ENCODE measurements at regions not wholly inside any gene's neighbourhood (a gene's known extent, or its start where the extent isn't known, plus 50 kb on each side); places are given as distances from the start of the nearest gene placed in this dataset.
"Not testable (repeated sequence)": the region's sequence is repeated elsewhere in the genome, so short reads cannot be mapped to it uniquely, and the experiment has no call there.

DNA sequence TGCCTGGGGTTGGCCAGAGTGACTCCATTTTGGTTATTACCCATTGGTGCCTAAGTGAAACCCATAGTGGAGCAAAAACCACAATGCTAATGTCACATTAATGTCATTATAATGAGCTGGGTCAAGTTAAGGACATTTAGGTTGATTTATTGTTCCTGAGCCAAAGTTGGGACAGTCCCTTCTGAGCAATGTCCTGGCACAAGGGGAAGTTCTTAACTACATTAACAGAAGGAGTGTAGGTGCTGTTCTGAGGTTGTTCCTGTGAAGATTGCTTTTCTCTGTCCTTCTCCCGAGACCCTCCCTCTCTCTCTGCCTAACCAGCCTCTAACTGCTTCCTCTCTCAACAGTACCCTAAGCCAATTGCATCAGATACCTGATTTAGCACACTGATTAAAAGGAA, 1956.8 kb upstream of the PCDH10 start:
- no peak for DNase-seq

DNA sequence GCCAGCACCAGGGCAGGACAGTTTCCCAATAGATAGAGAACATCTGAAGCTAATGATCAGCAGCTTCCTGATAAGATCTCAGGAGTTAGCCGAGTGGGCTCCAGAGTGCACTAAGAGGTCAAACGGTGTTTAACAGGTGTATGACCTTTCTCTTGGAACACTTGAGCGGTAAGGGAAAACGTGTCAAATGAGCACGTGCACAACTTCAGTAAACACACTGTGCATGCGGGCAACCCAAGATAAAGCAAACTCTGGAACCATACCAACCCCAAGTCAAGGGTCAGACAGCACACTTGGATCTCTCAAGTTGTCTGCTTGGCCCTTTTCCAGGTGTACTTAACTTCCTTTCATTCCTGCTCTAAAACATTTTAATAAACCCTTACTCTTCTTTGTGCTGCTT, 1941.5 kb upstream of the PCDH10 start:
- peak; percentile 73 for DNase-seq

DNA sequence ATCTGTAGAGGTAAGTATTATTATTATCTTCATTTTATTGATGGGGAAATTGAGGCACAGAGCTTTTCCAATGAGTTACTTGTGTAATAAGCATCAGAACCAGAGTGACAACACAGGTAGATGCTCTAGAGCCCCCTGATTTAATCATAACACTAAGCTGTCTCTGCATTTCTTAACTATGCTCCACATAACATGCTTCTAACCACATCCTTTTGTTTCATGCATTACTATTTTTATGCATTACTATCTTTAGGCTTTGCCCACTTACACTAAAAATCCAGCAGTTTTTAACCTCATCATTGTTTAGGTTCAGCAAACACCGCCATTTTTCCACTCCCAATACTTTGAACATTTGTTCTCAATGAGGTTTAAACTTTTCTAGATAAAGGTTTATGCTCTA, 1900.8 kb upstream of the PCDH10 start:
- no peak for DNase-seq

DNA sequence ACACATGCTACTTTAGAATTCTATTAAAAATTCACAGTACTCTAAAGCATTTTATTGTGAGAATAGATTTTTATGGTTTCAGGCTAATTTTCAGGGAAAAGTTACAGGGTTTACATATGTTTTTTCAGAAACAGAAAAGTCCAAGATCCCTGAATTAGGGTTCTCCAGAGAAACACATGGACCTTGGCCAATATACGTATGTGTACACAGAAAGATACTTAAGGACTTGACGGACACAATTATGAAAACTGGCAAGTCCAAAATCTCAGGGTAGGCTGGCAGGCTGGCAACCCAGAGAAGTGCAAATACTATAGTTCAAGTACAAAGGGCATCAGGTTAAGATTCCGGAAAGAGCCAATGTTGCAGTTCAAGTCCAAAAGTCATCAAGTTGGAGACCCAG, 1897.8 kb upstream of the PCDH10 start:
- no peak for DNase-seq

DNA sequence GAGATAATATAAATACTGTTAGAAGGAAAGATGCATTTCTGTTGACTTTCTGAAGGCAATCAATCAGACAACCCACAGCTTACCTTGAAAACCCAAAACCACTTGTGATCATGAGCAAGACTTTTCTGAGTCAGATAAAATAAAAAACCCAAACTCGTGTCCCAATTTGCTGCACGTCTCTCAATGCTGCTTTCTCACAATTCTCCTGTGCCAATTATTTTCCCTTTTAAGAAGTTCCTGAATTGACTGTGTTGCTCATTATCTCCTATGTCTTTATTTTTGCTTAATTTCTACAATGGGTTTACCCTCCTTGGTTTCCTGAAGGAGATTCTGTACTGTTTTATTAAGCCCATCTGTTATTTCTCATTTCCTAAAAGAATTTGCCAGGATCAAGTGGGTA, 1891.9 kb upstream of the PCDH10 start:
- no peak for DNase-seq

DNA sequence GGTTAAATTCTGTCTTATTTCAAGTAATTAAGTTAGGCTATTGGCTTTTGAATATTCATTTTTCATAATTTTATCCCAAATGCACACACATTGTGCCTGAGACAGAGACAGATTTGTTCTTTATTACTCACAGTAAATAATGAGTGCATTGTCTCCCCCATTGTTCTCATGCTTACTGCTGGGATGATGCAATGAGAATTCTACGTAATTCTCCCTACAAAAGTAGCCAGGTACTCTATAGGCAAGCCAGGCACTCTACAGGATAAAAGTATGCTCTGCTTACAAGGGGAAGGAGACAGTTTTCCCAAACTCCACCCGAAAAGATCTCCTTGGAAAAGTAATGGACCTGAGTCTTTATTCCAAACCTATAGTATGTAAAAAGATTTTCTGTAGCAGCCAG, 1890.7 kb upstream of the PCDH10 start:
- no peak for DNase-seq

DNA sequence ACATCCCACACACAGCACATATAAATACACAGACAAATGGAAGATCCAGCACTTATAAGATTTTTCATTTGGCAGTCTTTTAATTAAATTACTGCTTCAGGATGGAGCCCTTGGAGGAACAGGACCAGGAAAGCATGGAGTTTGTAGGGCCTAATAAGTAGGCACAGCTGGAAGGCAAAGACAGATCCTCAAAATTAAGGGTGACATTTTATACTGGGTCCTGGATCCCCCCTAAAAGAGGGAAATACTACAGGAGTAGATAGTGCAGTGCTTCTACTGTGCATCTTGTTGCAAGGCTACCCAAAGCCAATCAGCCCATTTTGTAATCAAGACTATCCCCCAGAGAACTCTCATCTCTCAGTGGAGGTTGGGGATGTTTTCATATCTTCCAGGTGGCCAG, 1860.7 kb upstream of the PCDH10 start:
- no peak for DNase-seq

DNA sequence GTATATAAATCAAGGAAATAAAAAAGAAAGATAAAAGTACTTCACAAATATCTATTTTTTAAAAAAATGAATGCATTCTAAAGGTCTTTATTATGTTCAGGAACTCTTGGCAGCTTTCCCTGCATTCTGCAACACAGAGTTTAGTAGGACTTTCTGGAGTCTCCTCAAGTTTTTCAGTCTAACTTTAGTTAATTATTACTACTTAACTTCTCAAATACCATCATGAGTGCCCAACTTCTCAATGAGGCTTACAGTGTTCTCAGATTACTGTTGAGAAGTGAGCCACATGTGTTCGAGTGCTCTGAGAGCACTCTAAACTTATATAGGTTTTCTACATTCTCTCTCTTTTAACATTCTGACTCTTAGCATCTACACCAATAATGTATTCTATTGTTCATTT, 1852.9 kb upstream of the PCDH10 start:
- DNase-seq: no peak

GRCh38 chr4:131302108-131302507, 1847.0 kb upstream of the PCDH10 start:
- DNase-seq: no peak

GRCh38 chr4:131304686-131305085, 1844.4 kb upstream of the PCDH10 start:
- DNase-seq: no peak

DNA sequence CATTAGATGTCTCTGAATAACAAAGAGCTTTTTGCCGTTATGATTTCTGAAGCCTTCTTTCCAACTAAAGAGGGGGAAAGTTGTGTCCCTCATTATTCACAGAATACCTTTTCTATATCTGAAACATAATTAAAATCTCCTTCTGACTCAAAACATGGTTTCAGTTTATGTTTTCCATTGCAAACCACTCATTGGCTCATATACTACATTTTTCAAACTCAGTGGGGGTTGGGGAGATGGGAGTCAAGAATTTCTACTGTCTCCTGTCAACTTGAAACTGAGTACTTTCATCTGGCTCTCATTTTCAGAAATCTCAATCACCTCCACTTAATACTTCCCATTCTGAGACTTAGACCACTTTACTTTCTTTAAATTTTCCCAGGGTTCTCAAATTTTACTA, 1839.5 kb upstream of the PCDH10 start:
- no peak for DNase-seq

DNA sequence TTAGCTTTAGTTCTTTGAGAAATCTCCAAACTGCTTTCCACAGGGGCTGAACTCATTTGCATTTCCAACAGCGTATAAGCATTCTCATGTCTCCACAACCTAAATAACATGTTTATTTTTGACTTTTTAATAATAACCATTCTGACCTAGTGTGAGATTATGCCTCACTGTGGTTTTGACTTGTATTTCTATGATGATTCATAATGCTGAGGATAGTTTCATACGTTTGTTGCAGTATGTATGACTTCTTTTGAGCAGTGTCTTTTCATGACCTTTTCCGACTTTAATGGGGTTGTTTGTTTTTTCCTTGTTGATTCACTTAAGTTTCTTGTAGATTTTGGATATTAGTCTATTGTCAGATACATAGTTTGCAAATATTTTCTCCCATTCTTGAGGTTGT, 1833.0 kb upstream of the PCDH10 start:
- no peak for DNase-seq

- DNase-seq: no peak
These were observed 1811.2 kb upstream of the PCDH10 start for GRCh38 chr4:131337936-131338335.

DNA sequence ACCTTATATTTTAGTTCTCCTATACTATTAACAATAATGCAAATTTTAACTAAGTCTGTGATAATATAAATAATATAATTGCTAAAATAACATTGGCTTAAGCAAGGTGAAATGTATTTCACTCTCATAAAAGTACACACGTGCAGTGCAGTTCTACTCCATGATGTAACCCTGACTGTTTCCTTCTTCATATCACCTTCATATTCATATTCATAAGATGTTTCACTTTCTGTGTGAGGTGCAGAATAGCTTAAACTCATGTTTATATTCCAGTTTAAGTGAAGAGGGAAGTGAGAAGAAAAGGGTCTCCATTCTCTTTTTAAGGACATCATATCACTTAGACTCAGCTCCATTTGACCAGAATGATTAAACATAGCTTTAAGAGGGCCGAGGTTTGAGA, 1810.0 kb upstream of the PCDH10 start:
- DNase-seq: no peak

DNA sequence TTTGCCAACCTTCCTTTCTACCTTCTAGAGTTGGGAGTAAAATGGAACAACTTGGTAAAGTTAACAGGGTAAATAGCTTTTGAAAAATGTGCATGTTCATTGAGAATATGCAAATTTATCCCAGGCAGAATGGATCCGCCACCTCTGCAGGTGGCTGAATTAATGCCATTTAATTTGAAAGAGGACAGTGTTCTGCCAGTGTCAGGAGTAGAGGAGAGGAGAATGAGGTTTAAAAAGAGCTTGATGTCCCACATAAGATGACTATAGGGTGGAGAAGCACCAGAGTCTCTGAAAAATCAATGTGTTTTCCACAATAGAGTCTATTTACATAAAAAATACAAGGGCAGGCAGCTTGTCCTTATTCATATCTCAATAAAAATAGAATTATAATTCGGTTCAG, 1804.3 kb upstream of the PCDH10 start:
- DNase-seq: no peak

- no peak for DNase-seq
These were observed 1801.3 kb upstream of the PCDH10 start for GRCh38 chr4:131347816-131348215.

- no peak for DNase-seq
These were observed 1800.8 kb upstream of the PCDH10 start for GRCh38 chr4:131348263-131348662.

DNA sequence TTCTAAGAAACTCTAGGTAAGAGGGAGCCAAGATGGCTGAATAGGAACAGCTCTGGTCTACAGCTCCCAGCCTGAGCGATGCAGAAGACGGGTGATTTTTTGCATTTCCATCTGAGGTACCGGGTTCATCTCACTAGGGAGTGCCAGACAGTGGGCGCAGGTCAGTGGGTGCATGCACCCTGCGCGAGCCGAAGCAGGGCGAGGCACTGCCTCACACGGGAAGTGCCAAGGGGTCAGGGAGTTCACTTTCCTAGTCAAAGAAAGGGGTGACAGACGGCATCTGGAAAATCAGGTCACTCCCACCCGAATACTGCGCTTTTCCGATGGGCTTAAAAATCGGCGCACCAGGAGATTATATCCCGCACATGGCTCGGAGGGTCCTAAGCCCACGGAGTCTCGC, 1796.7 kb upstream of the PCDH10 start:
- not testable (repeated sequence) for DNase-seq

- DNase-seq: no peak
These were observed 1782.4 kb upstream of the PCDH10 start for GRCh38 chr4:131366714-131367113.

- no peak for DNase-seq
These were observed 1781.7 kb upstream of the PCDH10 start for GRCh38 chr4:131367441-131367840.

DNA sequence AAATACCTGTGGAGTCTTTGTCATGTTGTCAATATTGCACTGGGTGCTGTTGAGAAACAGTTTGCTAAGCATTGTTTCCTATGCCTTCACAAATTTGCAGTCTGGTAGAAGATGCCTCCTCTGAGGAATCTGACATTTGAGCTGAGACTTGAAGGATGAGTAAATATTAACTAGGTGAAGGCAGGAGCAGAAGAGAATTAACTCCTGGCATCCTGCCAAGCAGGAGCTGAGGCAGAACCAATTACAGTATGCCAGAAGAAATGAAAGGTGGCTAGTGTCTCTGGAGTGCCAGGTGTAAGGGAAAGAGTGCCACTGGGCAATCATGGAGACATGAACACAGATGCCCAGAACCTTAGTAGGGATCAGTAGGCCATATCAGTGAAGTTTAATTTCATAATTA, 1778.2 kb upstream of the PCDH10 start:
- peak; percentile 36 for DNase-seq

- no peak for DNase-seq
These were observed 1768.0 kb upstream of the PCDH10 start for GRCh38 chr4:131381055-131381454.

DNA sequence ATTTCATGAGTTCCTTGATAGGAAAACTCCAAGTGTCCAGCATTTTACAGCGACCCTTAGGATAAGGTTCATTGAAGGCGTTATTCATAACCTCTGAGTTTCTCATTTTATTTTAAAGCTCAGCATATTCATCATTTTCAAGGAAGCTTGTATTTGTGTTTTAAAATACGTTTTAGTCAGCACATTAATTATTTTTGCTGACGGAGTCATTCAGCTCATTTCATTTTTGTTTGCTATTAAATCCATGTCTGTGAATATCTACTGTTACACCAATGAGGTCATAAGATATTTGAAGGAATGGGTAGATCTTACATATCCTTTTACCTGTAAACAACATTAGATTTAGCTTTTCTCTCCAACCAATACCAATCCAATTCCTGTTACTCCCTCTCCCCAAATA, 1766.3 kb upstream of the PCDH10 start:
- no peak for DNase-seq

- no peak for DNase-seq
These were observed 1760.8 kb upstream of the PCDH10 start for GRCh38 chr4:131388277-131388676.

GRCh38 chr4:131408102-131408501, 1741.0 kb upstream of the PCDH10 start:
- no peak for DNase-seq

DNA sequence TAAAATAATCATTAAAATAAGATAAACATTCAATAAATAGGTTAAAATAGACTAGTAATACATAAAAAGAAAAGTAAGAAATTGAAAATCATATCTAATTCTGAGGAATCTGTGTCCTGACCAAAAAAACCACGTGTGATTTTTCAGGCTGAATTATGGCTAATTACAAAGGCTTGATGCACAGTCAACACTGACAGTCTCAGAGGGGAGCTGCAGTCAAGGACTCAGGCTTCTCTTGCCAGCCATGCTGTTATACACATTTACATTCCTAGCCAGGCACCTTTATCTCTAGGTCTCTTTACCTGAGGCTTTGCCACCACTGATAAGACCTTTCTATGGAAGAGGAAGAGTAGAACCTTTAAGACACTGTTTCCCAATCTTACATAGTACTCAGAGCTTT, 1737.7 kb upstream of the PCDH10 start:
- no peak for DNase-seq

Data from RPMI8226 (cell line).